ENCODE measurements at regions not wholly inside any gene's neighbourhood (a gene's known extent, or its start where the extent isn't known, plus 50 kb on each side); places are given as distances from the start of the nearest gene placed in this dataset.

DNA sequence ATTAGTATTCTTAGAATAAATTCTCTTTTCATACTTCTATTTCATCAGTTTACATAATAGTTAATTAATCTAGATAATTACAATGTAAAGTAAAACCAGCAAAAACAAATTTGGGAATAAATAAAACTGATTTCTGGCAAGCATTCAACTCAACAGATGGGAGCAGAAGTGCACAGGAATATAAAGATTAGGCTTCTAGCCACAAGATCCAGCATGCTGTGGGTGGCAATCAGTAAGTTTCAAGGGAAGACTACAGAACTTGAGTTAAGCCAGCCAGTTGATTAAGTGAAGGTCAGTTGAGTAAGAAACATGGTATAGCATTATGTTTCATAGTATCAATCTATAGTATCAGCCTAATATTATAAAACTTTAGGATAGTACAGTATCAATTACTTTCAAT lies 324.2 kb upstream of the AADAT start:
- DNase-seq (ENCODE audit: low read depth): no peak
- TF ChIP-seq, protein P1, sequence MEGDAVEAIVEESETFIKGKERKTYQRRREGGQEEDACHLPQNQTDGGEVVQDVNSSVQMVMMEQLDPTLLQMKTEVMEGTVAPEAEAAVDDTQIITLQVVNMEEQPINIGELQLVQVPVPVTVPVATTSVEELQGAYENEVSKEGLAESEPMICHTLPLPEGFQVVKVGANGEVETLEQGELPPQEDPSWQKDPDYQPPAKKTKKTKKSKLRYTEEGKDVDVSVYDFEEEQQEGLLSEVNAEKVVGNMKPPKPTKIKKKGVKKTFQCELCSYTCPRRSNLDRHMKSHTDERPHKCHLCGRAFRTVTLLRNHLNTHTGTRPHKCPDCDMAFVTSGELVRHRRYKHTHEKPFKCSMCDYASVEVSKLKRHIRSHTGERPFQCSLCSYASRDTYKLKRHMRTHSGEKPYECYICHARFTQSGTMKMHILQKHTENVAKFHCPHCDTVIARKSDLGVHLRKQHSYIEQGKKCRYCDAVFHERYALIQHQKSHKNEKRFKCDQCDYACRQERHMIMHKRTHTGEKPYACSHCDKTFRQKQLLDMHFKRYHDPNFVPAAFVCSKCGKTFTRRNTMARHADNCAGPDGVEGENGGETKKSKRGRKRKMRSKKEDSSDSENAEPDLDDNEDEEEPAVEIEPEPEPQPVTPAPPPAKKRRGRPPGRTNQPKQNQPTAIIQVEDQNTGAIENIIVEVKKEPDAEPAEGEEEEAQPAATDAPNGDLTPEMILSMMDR (conservative IDR thresholded peaks at IDR 0.05; ENCODE audit: control insufficient read depth, insufficient read depth, low read depth, low read length): no peak

GRCh38 chr4:170400361-170400760 lies 310.6 kb upstream of the AADAT start:
- no peak overlapping the region for H3K4me3 ChIP-seq (ENCODE audit: control insufficient read depth, low read depth, low read length)
- DNase-seq (ENCODE audit: low read depth): peak; percentile 33
- TF ChIP-seq, protein P1 (conservative IDR thresholded peaks at IDR 0.05; ENCODE audit: control insufficient read depth, insufficient read depth, low read depth, low read length): peak; percentile 25

More for the DNA sequence above, 324.2 kb upstream of the AADAT start:
- H3K4me3 ChIP-seq (ENCODE audit: control insufficient read depth, low read depth, low read length): no peak overlapping the region

- peak; percentile 38 for DNase-seq (ENCODE audit: low read depth)
- no peak overlapping the region for H3K4me3 ChIP-seq (ENCODE audit: control insufficient read depth, low read depth, low read length)
- TF ChIP-seq, protein P1 (conservative IDR thresholded peaks at IDR 0.05; ENCODE audit: control insufficient read depth, insufficient read depth, low read depth, low read length): no peak
Measured at GRCh38 chr4:170399581-170400293, 310.0 kb upstream of the AADAT start.

GRCh38 chr4:170398218-170398617 lies 308.5 kb upstream of the AADAT start:
- no peak overlapping the region for H3K4me3 ChIP-seq (ENCODE audit: control insufficient read depth, low read depth, low read length)
- TF ChIP-seq, protein P1 (conservative IDR thresholded peaks at IDR 0.05; ENCODE audit: control insufficient read depth, insufficient read depth, low read depth, low read length): no peak
- peak; percentile 30 for DNase-seq (ENCODE audit: low read depth)

GRCh38 chr4:170395773-170396172 lies 306.0 kb upstream of the AADAT start:
- no peak overlapping the region for H3K4me3 ChIP-seq (ENCODE audit: control insufficient read depth, low read depth, low read length)
- TF ChIP-seq, protein P1 (conservative IDR thresholded peaks at IDR 0.05; ENCODE audit: control insufficient read depth, insufficient read depth, low read depth, low read length): no peak
- DNase-seq (ENCODE audit: low read depth): no peak

DNA sequence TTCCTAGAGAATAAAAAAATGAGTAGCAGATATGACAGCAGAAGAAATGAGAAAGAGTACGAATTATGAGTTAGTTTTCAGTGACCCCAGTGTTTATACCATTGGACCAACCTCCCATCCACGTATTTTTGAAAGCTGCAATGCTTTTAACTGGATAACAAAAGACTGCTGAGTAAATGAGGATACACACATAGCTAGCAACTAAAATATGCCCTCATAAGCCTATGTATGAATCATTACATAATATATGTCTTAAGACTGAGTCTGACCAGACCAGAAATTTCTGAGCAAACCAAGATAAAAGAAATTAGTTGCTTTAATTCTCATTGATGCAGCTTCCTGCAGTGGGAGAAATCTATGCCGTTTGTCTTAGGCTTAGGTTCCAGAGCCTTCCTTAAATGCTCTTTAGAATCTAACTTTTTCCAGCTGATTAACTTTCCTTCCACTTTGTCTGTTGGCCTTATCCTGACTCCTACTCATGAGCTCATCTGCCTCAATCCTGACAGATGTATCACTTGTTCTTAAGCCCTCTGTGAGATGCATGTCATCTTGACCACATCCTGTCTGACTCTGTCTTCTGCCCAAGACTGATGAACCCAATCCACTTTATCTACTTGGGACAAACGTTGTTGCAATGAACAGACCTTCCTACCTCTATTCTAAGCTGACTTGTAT lies 301.4 kb upstream of the AADAT start:
- DNase-seq (ENCODE audit: low read depth): peak; percentile 97
- TF ChIP-seq, protein P1 (conservative IDR thresholded peaks at IDR 0.05; ENCODE audit: control insufficient read depth, insufficient read depth, low read depth, low read length): no peak
- no peak overlapping the region for H3K4me3 ChIP-seq (ENCODE audit: control insufficient read depth, low read depth, low read length)
